WTC11 (cell line): ENCODE measurements at regions not wholly inside any gene's neighbourhood (a gene's known extent, or its start where the extent isn't known, plus 50 kb on each side); places are given as distances from the start of the nearest gene placed in this dataset.

Source experiments
- ATAC-seq: fragments of 200-7000 bp; cut with Tn5 transposase; 2 replicates; pipeline ENCODE4 v1.10.0; 2021; ENCODE audit warnings: mild to moderate bottlenecking, moderate library complexity
- CTCF ChIA-PET: fragments of 300-600 bp; sonication (Branson Sonifier 250); formaldehyde crosslinking; loops from one replicate; lab custom pipeline; 2021; ENCODE audit warnings: antibody characterized with exemption; lab: Charles Lee
- POLR2A ChIA-PET: fragments of 350-600 bp; sonication (Branson Sonifier 250); formaldehyde crosslinking; loops from one replicate; lab custom pipeline; 2021; ENCODE audit warnings: antibody characterized with exemption; lab: Charles Lee
- DNase-seq: peaks from one replicate; pipeline ENCODE4 v3.0.0; 2021; ENCODE audit warnings: low spot score
- H3K27ac Mint-ChIP-seq: 2 replicates; pipeline ENCODE4 v1.8.0; 2021; ENCODE audit warnings: mixed read lengths
- H3K27me3 Mint-ChIP-seq: 2 replicates; pipeline ENCODE4 v1.8.0; 2021; ENCODE audit warnings: low read depth, mild to moderate bottlenecking, moderate library complexity, mixed read lengths
- H3K36me3 Mint-ChIP-seq: 2 replicates; pipeline ENCODE4 v1.8.0; 2021; ENCODE audit warnings: mixed read lengths
- H3K4me1 Mint-ChIP-seq: 2 replicates; pipeline ENCODE4 v1.8.0; 2022; ENCODE audit warnings: mixed read lengths
- H3K4me3 Mint-ChIP-seq: 2 replicates; pipeline ENCODE4 v1.8.0; 2021; ENCODE audit warnings: mild to moderate bottlenecking, moderate library complexity, mixed read lengths
- H3K9me3 Mint-ChIP-seq: 2 replicates; pipeline ENCODE4 v1.8.0; 2021; ENCODE audit warnings: mixed read lengths
- ATF1 ChIP-seq: sonication (generic); formaldehyde crosslinking; IDR thresholded peaks from 2 replicates; pipeline ENCODE4 v1.8.1; 2023; ENCODE audit warnings: mild to moderate bottlenecking, moderate library complexity, missing genetic modification reagents
- E2F5 ChIP-seq: sonication (generic); formaldehyde crosslinking; IDR thresholded peaks from 2 replicates; pipeline ENCODE4 v1.8.1; 2022; ENCODE audit warnings: mild to moderate bottlenecking, moderate library complexity, missing genetic modification reagents
- ESRRA ChIP-seq: sonication (generic); formaldehyde crosslinking; IDR thresholded peaks from 2 replicates; pipeline ENCODE4 v1.8.1; 2022; ENCODE audit warnings: mild to moderate bottlenecking, missing genetic modification reagents, borderline replicate concordance
- KAT7 ChIP-seq: sonication (generic); formaldehyde crosslinking; IDR thresholded peaks from 2 replicates; pipeline ENCODE4 v1.8.1; 2023; ENCODE audit warnings: missing genetic modification reagents, mild to moderate bottlenecking, borderline replicate concordance
- NR2C2 ChIP-seq: sonication (generic); formaldehyde crosslinking; IDR thresholded peaks from 2 replicates; pipeline ENCODE4 v1.8.0; 2022; ENCODE audit warnings: mild to moderate bottlenecking, missing genetic modification reagents
- PRDM15 ChIP-seq: sonication (generic); formaldehyde crosslinking; IDR thresholded peaks from 2 replicates; pipeline ENCODE4 v1.8.0; 2022; ENCODE audit warnings: missing genetic modification reagents
- PREB ChIP-seq: sonication (generic); formaldehyde crosslinking; IDR thresholded peaks from 2 replicates; pipeline ENCODE4 v1.8.1; 2022; ENCODE audit warnings: mild to moderate bottlenecking, missing genetic modification reagents, moderate library complexity, borderline replicate concordance
- RORB ChIP-seq: fragments of 250-450 bp; sonication (Bioruptor Pico); IDR thresholded peaks from 2 replicates; pipeline ENCODE4 v1.9.0; 2021; ENCODE audit warnings: mild to moderate bottlenecking
- SOX15 ChIP-seq: fragments of 250-450 bp; sonication (Bioruptor Pico); IDR thresholded peaks from 2 replicates; pipeline ENCODE4 v1.9.0; 2021; ENCODE audit warnings: mild to moderate bottlenecking
- STAT6 ChIP-seq: sonication (generic); formaldehyde crosslinking; conservative IDR thresholded peaks from 2 replicates; pipeline ENCODE4 v1.8.1; 2023; ENCODE audit warnings: mild to moderate bottlenecking, low read depth, missing genetic modification reagents, moderate library complexity
- TEAD4 ChIP-seq: sonication (generic); formaldehyde crosslinking; IDR thresholded peaks from 2 replicates; pipeline ENCODE4 v1.8.0; 2022; ENCODE audit warnings: mild to moderate bottlenecking, missing genetic modification reagents
- USF1 ChIP-seq: sonication (generic); formaldehyde crosslinking; IDR thresholded peaks from 2 replicates; pipeline ENCODE4 v1.8.0; 2022; ENCODE audit warnings: mild to moderate bottlenecking, missing genetic modification reagents
- USF2 ChIP-seq: sonication (generic); formaldehyde crosslinking; IDR thresholded peaks from 2 replicates; pipeline ENCODE4 v1.8.1; 2023; ENCODE audit warnings: mild to moderate bottlenecking, missing genetic modification reagents, moderate library complexity
- ZBTB43 ChIP-seq: sonication (generic); formaldehyde crosslinking; IDR thresholded peaks from 2 replicates; pipeline ENCODE4 v1.8.1; 2023; ENCODE audit warnings: mild to moderate bottlenecking, missing genetic modification reagents
- ZNF138 ChIP-seq: sonication (generic); formaldehyde crosslinking; conservative IDR thresholded peaks from 2 replicates; pipeline ENCODE4 v1.8.1; 2022; ENCODE audit warnings: mild to moderate bottlenecking, moderate library complexity, missing genetic modification reagents
- ZNF232 ChIP-seq: sonication (generic); formaldehyde crosslinking; IDR thresholded peaks from 2 replicates; pipeline ENCODE4 v1.8.0; 2022; ENCODE audit warnings: mild to moderate bottlenecking, missing genetic modification reagents
- ZNF281 ChIP-seq: sonication (generic); formaldehyde crosslinking; IDR thresholded peaks from 2 replicates; pipeline ENCODE4 v1.8.0; 2023; ENCODE audit warnings: mild to moderate bottlenecking, missing genetic modification reagents
- ZNF416 ChIP-seq: fragments of 250-450 bp; sonication (Bioruptor Pico); IDR thresholded peaks from 2 replicates; pipeline ENCODE4 v1.9.0; 2021; ENCODE audit warnings: mild to moderate bottlenecking, inconsistent platforms
- ZNF512 ChIP-seq: sonication (generic); formaldehyde crosslinking; IDR thresholded peaks from 2 replicates; pipeline ENCODE4 v1.8.1; 2022; ENCODE audit warnings: missing genetic modification reagents, borderline replicate concordance

- TF ChIP-seq STAT6 (no peak), KAT7 (CRISPR knock-in tag) (no peak), E2F5 (CRISPR knock-in tag) (no peak), USF2 (CRISPR knock-in tag) (no peak), PRDM15 (CRISPR knock-in tag) (no peak), ATF1 (no peak), ESRRA (CRISPR knock-in tag) (no peak), ZNF416 (CRISPR knock-in tag) (no peak), ZNF138 (CRISPR knock-in tag) (no peak), TEAD4 (CRISPR knock-in tag) (no peak), PREB (no peak), USF1 (no peak), ZBTB43 (no peak), SOX15 (no peak)
These were observed 1263.0 kb downstream of the LRFN5 start (continued) for GRCh38 chr14:42869681-42870080.

GRCh38 chr14:42862114-42862513 is 1255.4 kb downstream of the LRFN5 start:
- no peak for ATAC-seq
- Mint-ChIP-seq H3K4me3 (no peak overlapping the region), H3K4me1 (peaks cover 10% of the 10 kb centered on the region), H3K27ac (no peak overlapping the region), H3K9me3 (no peaks in the 10 kb centered on the region), H3K36me3 (no peaks in the 10 kb centered on the region), H3K27me3 (no peaks in the 10 kb centered on the region)
- ChIA-PET POLR2A (no interaction called here), CTCF (no interaction called here)
- DNase-seq, result no peak
- no peak for TF ChIP-seq RORB (CRISPR knock-in tag)
- no peak for TF ChIP-seq ZNF281 (CRISPR knock-in tag)
- no peak for TF ChIP-seq USF2 (CRISPR knock-in tag)
- TF ChIP-seq NR2C2, result no peak
- no peak for TF ChIP-seq E2F5 (CRISPR knock-in tag)
- no peak for TF ChIP-seq ZNF232
- TF ChIP-seq ZNF512, result no peak
